OCI-LY1 (cell line): ENCODE measurements at regions not wholly inside any gene's neighbourhood (a gene's known extent, or its start where the extent isn't known, plus 50 kb on each side); places are given as distances from the start of the nearest gene placed in this dataset.

ENCODE experiments used
- H2AFZ ChIP-seq: fragments of 200-600 bp; sonication (generic), shearing (Covaris generic); 2 replicates; pipeline ENCODE4 v1.6.0; 2014; ENCODE audit warnings: antibody characterized with exemption, mild to moderate bottlenecking, low read length
- H3F3A ChIP-seq: fragments of 200-600 bp; sonication (generic), shearing (Covaris generic); 2 replicates; pipeline ENCODE4 v1.6.0; 2014; ENCODE audit warnings: mild to moderate bottlenecking, antibody characterized with exemption, low read length, moderate library complexity; ENCODE audit not compliant: insufficient read depth
- H3K27ac ChIP-seq: fragments of 200-600 bp; sonication (generic); 2 replicates; pipeline ENCODE4 v1.5.1; 2014; ENCODE audit warnings: low read length, mixed run types, mild to moderate bottlenecking, low read depth; ENCODE audit not compliant: poor library complexity, severe bottlenecking
- H3K27me3 ChIP-seq: fragments of 200-600 bp; sonication (generic); 2 replicates; pipeline ENCODE4 v1.6.0; 2014; ENCODE audit warnings: antibody characterized with exemption, mild to moderate bottlenecking, low read length, moderate library complexity; ENCODE audit not compliant: insufficient read depth
- H3K36me3 ChIP-seq: fragments of 200-600 bp; sonication (generic); 2 replicates; pipeline ENCODE4 v1.6.1; 2014; ENCODE audit warnings: mild to moderate bottlenecking, antibody characterized with exemption, low read length, moderate library complexity, mixed read lengths; ENCODE audit not compliant: insufficient read depth
- H3K4me1 ChIP-seq: fragments of 200-600 bp; sonication (generic); 2 replicates; pipeline ENCODE4 v1.5.1; 2014; ENCODE audit warnings: mild to moderate bottlenecking, low read length, moderate library complexity; ENCODE audit not compliant: insufficient read depth, severe bottlenecking
- H3K4me2 ChIP-seq: fragments of 200-600 bp; sonication (generic), shearing (Covaris generic); 2 replicates; pipeline ENCODE4 v1.6.1; 2014; ENCODE audit warnings: low read length
- H3K4me3 ChIP-seq: fragments of 200-600 bp; sonication (generic); 2 replicates; pipeline ENCODE4 v1.5.1; 2014; ENCODE audit warnings: low read length, low read depth, mild to moderate bottlenecking, mixed read lengths; ENCODE audit not compliant: poor library complexity, severe bottlenecking
- H3K79me2 ChIP-seq: fragments of 200-600 bp; shearing (Covaris generic); 2 replicates; pipeline ENCODE4 v1.6.1; 2016; ENCODE audit warnings: mixed run types, low read length, mixed read lengths; ENCODE audit not compliant: insufficient read depth
- H3K9ac ChIP-seq: fragments of 200-600 bp; sonication (generic), shearing (Covaris generic); 2 replicates; pipeline ENCODE4 v1.6.1; 2014; ENCODE audit warnings: mild to moderate bottlenecking, low read length, mixed read lengths
- H3K9me2 ChIP-seq: fragments of 200-600 bp; sonication (generic), shearing (Covaris generic); 2 replicates; pipeline ENCODE4 v1.6.1; 2014; ENCODE audit warnings: low read depth, mild to moderate bottlenecking, low read length, mixed read lengths
- H3K9me3 ChIP-seq: fragments of 200-600 bp; shearing (Covaris generic); 2 replicates; pipeline ENCODE4 v1.6.1; 2014; ENCODE audit warnings: low read length, mixed read lengths
- H4K20me1 ChIP-seq: fragments of 200-600 bp; sonication (generic), shearing (Covaris generic); 2 replicates; pipeline ENCODE4 v1.6.0; 2016; ENCODE audit warnings: mild to moderate bottlenecking, low read length; ENCODE audit not compliant: insufficient read depth
- CTCF ChIP-seq: fragments of 200-600 bp; sonication (generic), shearing (Covaris generic); IDR thresholded peaks from 2 replicates; pipeline ENCODE4 v1.5.1; 2017; ENCODE audit warnings: mild to moderate bottlenecking, antibody characterized with exemption, low read length, moderate library complexity, mixed read lengths
- EZH2 ChIP-seq: fragments of 200-600 bp; sonication (generic), shearing (Covaris generic); IDR thresholded peaks from 2 replicates; pipeline ENCODE4 v1.8.0; 2017; ENCODE audit warnings: borderline replicate concordance, mixed run types, mild to moderate bottlenecking, antibody characterized with exemption, low read length, moderate library complexity, mixed read lengths

GRCh38 chr14:37796703-37797416 is 201.4 kb downstream of the TTC6 start:
- Histone ChIP-seq H3K4me1 (no peaks in the 10 kb centered on the region), H3K27me3 (no peaks in the 10 kb centered on the region), H3K4me2 (no peak overlapping the region), H3K9me2 (no peaks in the 10 kb centered on the region), H2AFZ (no peak overlapping the region), H3K36me3 (no peaks in the 10 kb centered on the region), H3K9ac (no peak overlapping the region), H3K79me2 (no peaks in the 10 kb centered on the region), H4K20me1 (no peaks in the 10 kb centered on the region), H3K27ac (no peak overlapping the region), H3K4me3 (no peak overlapping the region), H3K9me3 (no peaks in the 10 kb centered on the region), H3F3A (no peaks in the 10 kb centered on the region)
- TF ChIP-seq CTCF (no peak), EZH2 (no peak)

GRCh38 chr14:37797675-37798074 is 202.2 kb downstream of the TTC6 start:
- no peaks in the 10 kb centered on the region for H3K9me3 ChIP-seq
- no peaks in the 10 kb centered on the region for H4K20me1 ChIP-seq
- no peak overlapping the region for H3K4me2 ChIP-seq
- no peak overlapping the region for H2AFZ ChIP-seq
- no peak for TF ChIP-seq CTCF
- TF ChIP-seq EZH2: no peak
- no peaks in the 10 kb centered on the region for H3K9me2 ChIP-seq
- H3K36me3 ChIP-seq: no peaks in the 10 kb centered on the region
- H3K9ac ChIP-seq: no peak overlapping the region
- no peak overlapping the region for H3K27ac ChIP-seq
- H3K4me1 ChIP-seq: no peaks in the 10 kb centered on the region
- no peaks in the 10 kb centered on the region for H3K27me3 ChIP-seq
- no peaks in the 10 kb centered on the region for H3F3A ChIP-seq
- H3K4me3 ChIP-seq: no peak overlapping the region
- H3K79me2 ChIP-seq: no peaks in the 10 kb centered on the region

GRCh38 chr14:37807722-37808121 is 212.3 kb downstream of the TTC6 start:
- Histone ChIP-seq H3K9me3 (no peaks in the 10 kb centered on the region), H3K9ac (no peak overlapping the region), H3K36me3 (no peaks in the 10 kb centered on the region), H3K27ac (no peak overlapping the region), H2AFZ (no peak overlapping the region), H3K4me3 (no peak overlapping the region), H4K20me1 (no peaks in the 10 kb centered on the region), H3K4me2 (no peak overlapping the region), H3K79me2 (no peaks in the 10 kb centered on the region), H3K4me1 (no peaks in the 10 kb centered on the region), H3K27me3 (no peaks in the 10 kb centered on the region), H3K9me2 (no peaks in the 10 kb centered on the region), H3F3A (no peaks in the 10 kb centered on the region)
- TF ChIP-seq CTCF: no peak
- no peak for TF ChIP-seq EZH2
